ENCODE measurements at regions not wholly inside any gene's neighbourhood (a gene's known extent, or its start where the extent isn't known, plus 50 kb on each side); places are given as distances from the start of the nearest gene placed in this dataset.

GRCh38 chr9:12879961-12880360 lies 105.1 kb downstream of the LURAP1L start:
- Mint-ChIP-seq H3K9me3 (ENCODE audit: insufficient read depth) (peaks cover 11% of the 10 kb centered on the region), H3K4me3 (no peak overlapping the region), H3K27me3 (no peaks in the 10 kb centered on the region), H3K4me1 (no peaks in the 10 kb centered on the region), H3K27ac (no peak overlapping the region)
- no peaks in the 10 kb centered on the region for H3K4me1 ChIP-seq (ENCODE audit: control insufficient read depth in 2 of 2, insufficient read depth in 2 of 2, low read length in 2 of 2)
- H3K4me2 ChIP-seq (replicated peaks; ENCODE audit: low read depth, low read length, poor library complexity, severe bottlenecking): no peak overlapping the region
- no peak for DNase-seq
- no peaks in the 10 kb centered on the region for H3K9me3 ChIP-seq (ENCODE audit: control extremely low read depth in 1 of 3, control insufficient read depth in 2 of 3, insufficient read depth in 1 of 3, low read length in 2 of 3)
- no peak overlapping the region for H2AFZ ChIP-seq (ENCODE audit: insufficient read depth, low read depth, low read length, poor library complexity, severe bottlenecking)
- H3K27ac ChIP-seq (ENCODE audit: low read length in 2 of 2): no peak overlapping the region
- ATAC-seq (ENCODE audit: low read depth): no peak
- no peaks in the 10 kb centered on the region for H4K20me1 ChIP-seq (ENCODE audit: control insufficient read depth, insufficient read depth, low read length, poor library complexity, severe bottlenecking)
- H3K9ac ChIP-seq (ENCODE audit: low read length): no peak overlapping the region
- no peak overlapping the region for H3K4me3 ChIP-seq (ENCODE audit: control extremely low read depth in 1 of 5, extremely low read depth in 1 of 5, insufficient read depth in 1 of 5, low read depth in 2 of 5, low read length in 4 of 5)
- no peak for TF ChIP-seq EZH2 (IDR thresholded peaks at IDR 0.05; ENCODE audit: borderline replicate concordance, insufficient read depth, low read depth, low read length, poor library complexity, severe bottlenecking)
- TF ChIP-seq, protein P1, sequence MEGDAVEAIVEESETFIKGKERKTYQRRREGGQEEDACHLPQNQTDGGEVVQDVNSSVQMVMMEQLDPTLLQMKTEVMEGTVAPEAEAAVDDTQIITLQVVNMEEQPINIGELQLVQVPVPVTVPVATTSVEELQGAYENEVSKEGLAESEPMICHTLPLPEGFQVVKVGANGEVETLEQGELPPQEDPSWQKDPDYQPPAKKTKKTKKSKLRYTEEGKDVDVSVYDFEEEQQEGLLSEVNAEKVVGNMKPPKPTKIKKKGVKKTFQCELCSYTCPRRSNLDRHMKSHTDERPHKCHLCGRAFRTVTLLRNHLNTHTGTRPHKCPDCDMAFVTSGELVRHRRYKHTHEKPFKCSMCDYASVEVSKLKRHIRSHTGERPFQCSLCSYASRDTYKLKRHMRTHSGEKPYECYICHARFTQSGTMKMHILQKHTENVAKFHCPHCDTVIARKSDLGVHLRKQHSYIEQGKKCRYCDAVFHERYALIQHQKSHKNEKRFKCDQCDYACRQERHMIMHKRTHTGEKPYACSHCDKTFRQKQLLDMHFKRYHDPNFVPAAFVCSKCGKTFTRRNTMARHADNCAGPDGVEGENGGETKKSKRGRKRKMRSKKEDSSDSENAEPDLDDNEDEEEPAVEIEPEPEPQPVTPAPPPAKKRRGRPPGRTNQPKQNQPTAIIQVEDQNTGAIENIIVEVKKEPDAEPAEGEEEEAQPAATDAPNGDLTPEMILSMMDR (IDR thresholded peaks at IDR 0.05): no peak
- no peaks in the 10 kb centered on the region for H3K27me3 ChIP-seq (replicated peaks in 1 of 4; ENCODE audit: control extremely low read depth in 1 of 4, control insufficient read depth in 3 of 4, insufficient read depth in 4 of 4, low read length in 3 of 4)
- POLR2A ChIA-PET: no interaction called here
- no peaks in the 10 kb centered on the region for H3K79me2 ChIP-seq (ENCODE audit: control insufficient read depth, insufficient read depth, low read length)
- CTCF ChIA-PET: no interaction called here
- H3K36me3 ChIP-seq (replicated peaks in 1 of 2; ENCODE audit: control extremely low read depth in 1 of 2, control insufficient read depth in 1 of 2, extremely low read depth in 1 of 2, insufficient read depth in 2 of 2, low read length in 1 of 2): no peaks in the 10 kb centered on the region
- intact Hi-C loops (cut with micrococcal nuclease): no loop called here

DNA sequence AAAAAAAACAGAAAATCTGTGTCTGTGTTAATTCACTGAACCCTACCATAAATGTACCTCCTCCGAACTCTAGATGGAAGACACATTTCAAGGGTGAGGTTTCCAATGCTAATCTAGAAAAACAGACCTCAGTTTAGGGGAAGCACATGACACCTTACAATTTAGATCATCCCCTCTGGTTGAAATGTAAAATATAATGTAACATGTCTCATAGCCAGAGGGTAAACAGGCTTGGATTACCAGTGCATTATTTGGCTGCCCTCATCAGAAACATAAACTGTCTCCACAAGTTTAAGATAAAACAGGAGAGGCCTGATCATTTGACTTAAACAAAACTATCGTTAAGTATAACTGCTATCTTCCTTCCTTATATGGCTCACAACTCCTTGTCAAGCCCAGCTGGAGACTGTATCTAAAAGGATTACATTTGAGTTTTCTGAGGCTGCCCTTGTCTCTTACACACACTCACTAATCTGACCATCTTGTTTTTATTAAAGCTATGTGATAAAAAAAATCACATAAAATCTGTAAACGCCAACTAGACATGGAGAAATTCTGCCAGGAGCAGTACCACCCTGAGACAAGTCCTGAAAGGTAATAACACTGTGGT lies 105.7 kb downstream of the LURAP1L start:
- DNase-seq (no peak), ATAC-seq (ENCODE audit: low read depth) (no peak)
- POLR2A ChIA-PET: no interaction called here
- H3K27ac ChIP-seq (ENCODE audit: low read length in 2 of 2): no peak overlapping the region
- H3K9ac ChIP-seq (ENCODE audit: low read length): no peak overlapping the region
- no peak overlapping the region for H3K4me3 ChIP-seq (ENCODE audit: control extremely low read depth in 1 of 5, extremely low read depth in 1 of 5, insufficient read depth in 1 of 5, low read depth in 2 of 5, low read length in 4 of 5)
- H3K27me3 ChIP-seq (replicated peaks in 1 of 4; ENCODE audit: control extremely low read depth in 1 of 4, control insufficient read depth in 3 of 4, insufficient read depth in 4 of 4, low read length in 3 of 4): no peaks in the 10 kb centered on the region
- Mint-ChIP-seq H3K27me3 (no peaks in the 10 kb centered on the region), H3K9me3 (ENCODE audit: insufficient read depth) (peaks cover 11% of the 10 kb centered on the region), H3K27ac (no peak overlapping the region), H3K4me1 (no peaks in the 10 kb centered on the region), H3K4me3 (no peak overlapping the region)
- H3K36me3 ChIP-seq (replicated peaks in 1 of 2; ENCODE audit: control extremely low read depth in 1 of 2, control insufficient read depth in 1 of 2, extremely low read depth in 1 of 2, insufficient read depth in 2 of 2, low read length in 1 of 2): no peaks in the 10 kb centered on the region
- intact Hi-C loops (cut with micrococcal nuclease): no loop called here
- CTCF ChIA-PET: no interaction called here
- no CpG with 5 or more reads among the region's 3 CpGs for WGBS (ENCODE audit: insufficient coverage)
- H4K20me1 ChIP-seq (ENCODE audit: control insufficient read depth, insufficient read depth, low read length, poor library complexity, severe bottlenecking): no peaks in the 10 kb centered on the region
- H3K9me3 ChIP-seq (ENCODE audit: control extremely low read depth in 1 of 3, control insufficient read depth in 2 of 3, insufficient read depth in 1 of 3, low read length in 2 of 3): no peaks in the 10 kb centered on the region
- H2AFZ ChIP-seq (ENCODE audit: insufficient read depth, low read depth, low read length, poor library complexity, severe bottlenecking): no peak overlapping the region
- H3K79me2 ChIP-seq (ENCODE audit: control insufficient read depth, insufficient read depth, low read length): no peaks in the 10 kb centered on the region
- no peaks in the 10 kb centered on the region for H3K4me1 ChIP-seq (ENCODE audit: control insufficient read depth in 2 of 2, insufficient read depth in 2 of 2, low read length in 2 of 2)
- H3K4me2 ChIP-seq (replicated peaks; ENCODE audit: low read depth, low read length, poor library complexity, severe bottlenecking): no peak overlapping the region
- TF ChIP-seq, protein P1 (IDR thresholded peaks at IDR 0.05): no peak
- no peak for TF ChIP-seq EZH2 (IDR thresholded peaks at IDR 0.05; ENCODE audit: borderline replicate concordance, insufficient read depth, low read depth, low read length, poor library complexity, severe bottlenecking)

Data from B cell (primary cell).